ENCODE measurements at regions not wholly inside any gene's neighbourhood (a gene's known extent, or its start where the extent isn't known, plus 50 kb on each side); places are given as distances from the start of the nearest gene placed in this dataset.

DNA sequence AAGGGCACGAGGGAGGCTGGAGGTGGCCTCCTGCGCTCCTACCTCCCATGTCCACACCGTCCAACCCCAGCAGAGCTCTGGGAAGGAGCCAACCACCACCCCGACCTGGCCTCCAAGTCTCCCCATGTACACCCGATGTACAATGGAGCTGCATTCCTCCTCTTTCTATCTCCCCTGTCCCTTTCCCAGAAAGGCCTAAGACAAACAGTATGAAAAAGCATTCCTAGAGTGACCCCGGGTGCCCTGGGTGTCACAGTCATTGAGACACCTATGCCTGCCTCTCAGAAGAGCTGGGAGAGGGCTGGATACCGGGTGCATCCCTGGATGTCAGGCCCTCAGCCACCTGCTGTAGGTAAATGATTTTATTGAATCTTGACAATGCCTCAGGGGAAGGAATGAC lies 248.1 kb downstream of the EMX2 start:
- intact Hi-C loops (cut with micrococcal nuclease): no loop called here
- H3K27ac Mint-ChIP-seq: no peak overlapping the region
- Histone ChIP-seq H3K4me1 (ENCODE audit: control insufficient read depth in 1 of 2, insufficient read depth in 2 of 2, low read length in 2 of 2) (no peaks in the 10 kb centered on the region), H3K36me3 (replicated peaks in 1 of 2; ENCODE audit: control insufficient read depth in 1 of 2, insufficient read depth in 2 of 2, low read length in 2 of 2) (no peaks in the 10 kb centered on the region), H3K4me2 (replicated peaks; ENCODE audit: extremely low read depth, low read length, poor library complexity, severe bottlenecking) (no peak overlapping the region), H3K27ac (ENCODE audit: low read depth in 1 of 2, low read length in 2 of 2) (no peak overlapping the region), H3K79me2 (ENCODE audit: insufficient read depth, low read length) (no peaks in the 10 kb centered on the region), H2AFZ (ENCODE audit: insufficient read depth, low read depth, low read length, poor library complexity, severe bottlenecking) (no peak overlapping the region), H3K9ac (ENCODE audit: insufficient read depth, low read length, poor library complexity, severe bottlenecking) (no peak overlapping the region), H3K9me3 (replicated peaks in 1 of 2; ENCODE audit: control insufficient read depth in 1 of 2, insufficient read depth in 1 of 2, low read length in 2 of 2) (no peaks in the 10 kb centered on the region), H3K4me3 (replicated peaks in 1 of 3; ENCODE audit: low read depth in 2 of 3, low read length in 3 of 3) (no peak overlapping the region), H4K20me1 (ENCODE audit: insufficient read depth, low read length) (no peaks in the 10 kb centered on the region), H3K27me3 (ENCODE audit: control insufficient read depth in 2 of 2, insufficient read depth in 2 of 2, low read length in 2 of 2) (no peaks in the 10 kb centered on the region)
- 87% methylated on average over 6 of the region's 7 CpGs for WGBS (ENCODE audit: insufficient coverage)
- H3K4me1 Mint-ChIP-seq: no peaks in the 10 kb centered on the region
- H3K36me3 Mint-ChIP-seq: no peaks in the 10 kb centered on the region
- TF ChIP-seq, protein P1, sequence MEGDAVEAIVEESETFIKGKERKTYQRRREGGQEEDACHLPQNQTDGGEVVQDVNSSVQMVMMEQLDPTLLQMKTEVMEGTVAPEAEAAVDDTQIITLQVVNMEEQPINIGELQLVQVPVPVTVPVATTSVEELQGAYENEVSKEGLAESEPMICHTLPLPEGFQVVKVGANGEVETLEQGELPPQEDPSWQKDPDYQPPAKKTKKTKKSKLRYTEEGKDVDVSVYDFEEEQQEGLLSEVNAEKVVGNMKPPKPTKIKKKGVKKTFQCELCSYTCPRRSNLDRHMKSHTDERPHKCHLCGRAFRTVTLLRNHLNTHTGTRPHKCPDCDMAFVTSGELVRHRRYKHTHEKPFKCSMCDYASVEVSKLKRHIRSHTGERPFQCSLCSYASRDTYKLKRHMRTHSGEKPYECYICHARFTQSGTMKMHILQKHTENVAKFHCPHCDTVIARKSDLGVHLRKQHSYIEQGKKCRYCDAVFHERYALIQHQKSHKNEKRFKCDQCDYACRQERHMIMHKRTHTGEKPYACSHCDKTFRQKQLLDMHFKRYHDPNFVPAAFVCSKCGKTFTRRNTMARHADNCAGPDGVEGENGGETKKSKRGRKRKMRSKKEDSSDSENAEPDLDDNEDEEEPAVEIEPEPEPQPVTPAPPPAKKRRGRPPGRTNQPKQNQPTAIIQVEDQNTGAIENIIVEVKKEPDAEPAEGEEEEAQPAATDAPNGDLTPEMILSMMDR (IDR thresholded peaks at IDR 0.05): no peak
- H3K4me3 Mint-ChIP-seq: no peak overlapping the region
- peaks cover 0 to 5% (median 3%) of the 10 kb centered on the region in 3 donors for H3K27me3 Mint-ChIP-seq (ENCODE audit: low read depth in 3 of 3)
- DNase-seq: no peak
- H3K9me3 Mint-ChIP-seq: no peaks in the 10 kb centered on the region

- no peak overlapping the region for H3K4me3 ChIP-seq (replicated peaks in 1 of 3; ENCODE audit: low read depth in 2 of 3, low read length in 3 of 3)
- Mint-ChIP-seq H3K4me3 (no peak overlapping the region), H3K36me3 (no peaks in the 10 kb centered on the region), H3K9me3 (no peaks in the 10 kb centered on the region), H3K27me3 (ENCODE audit: low read depth in 3 of 3) (peaks cover 0 to 2% (median under 1%) of the 10 kb centered on the region in 3 donors), H3K27ac (no peak overlapping the region), H3K4me1 (no peaks in the 10 kb centered on the region)
- H3K4me1 ChIP-seq (ENCODE audit: control insufficient read depth in 1 of 2, insufficient read depth in 2 of 2, low read length in 2 of 2): no peaks in the 10 kb centered on the region
- no peaks in the 10 kb centered on the region for H3K9me3 ChIP-seq (replicated peaks in 1 of 2; ENCODE audit: control insufficient read depth in 1 of 2, insufficient read depth in 1 of 2, low read length in 2 of 2)
- WGBS (ENCODE audit: insufficient coverage): 79% methylated on average over 3 of the region's 3 CpGs
- H3K9ac ChIP-seq (ENCODE audit: insufficient read depth, low read length, poor library complexity, severe bottlenecking): no peak overlapping the region
- intact Hi-C loops (cut with micrococcal nuclease): no loop called here
- no peaks in the 10 kb centered on the region for H4K20me1 ChIP-seq (ENCODE audit: insufficient read depth, low read length)
- no peaks in the 10 kb centered on the region for H3K36me3 ChIP-seq (replicated peaks in 1 of 2; ENCODE audit: control insufficient read depth in 1 of 2, insufficient read depth in 2 of 2, low read length in 2 of 2)
- TF ChIP-seq, protein P1 (IDR thresholded peaks at IDR 0.05): no peak
- H3K27me3 ChIP-seq (ENCODE audit: control insufficient read depth in 2 of 2, insufficient read depth in 2 of 2, low read length in 2 of 2): no peaks in the 10 kb centered on the region
- no peak overlapping the region for H2AFZ ChIP-seq (ENCODE audit: insufficient read depth, low read depth, low read length, poor library complexity, severe bottlenecking)
- no peak for DNase-seq
- no peak overlapping the region for H3K4me2 ChIP-seq (replicated peaks; ENCODE audit: extremely low read depth, low read length, poor library complexity, severe bottlenecking)
- H3K27ac ChIP-seq (ENCODE audit: low read depth in 1 of 2, low read length in 2 of 2): no peak overlapping the region
- H3K79me2 ChIP-seq (ENCODE audit: insufficient read depth, low read length): no peaks in the 10 kb centered on the region
Measured at GRCh38 chr10:117792214-117792613, 249.7 kb downstream of the EMX2 start.

All from CD14-positive monocyte (primary cell).